GM21619 (cell line): ENCODE measurements at regions not wholly inside any gene's neighbourhood (a gene's known extent, or its start where the extent isn't known, plus 50 kb on each side); places are given as distances from the start of the nearest gene placed in this dataset.
"Not testable (repeated sequence)": the region's sequence is repeated elsewhere in the genome, so short reads cannot be mapped to it uniquely, and the experiment has no call there.

Experiments
- ATAC-seq: cut with Tn5 transposase; IDR thresholded peaks from one replicate; pipeline ENCODE4 v1.9.1; 2021; ENCODE audit not compliant: unreplicated experiment

- ATAC-seq = no peak
Measured at GRCh38 chr1:186775881-186776560, 52.7 kb upstream of the PLA2G4A start.

GRCh38 chr1:186775036-186775435 lies 53.7 kb upstream of the PLA2G4A start:
- ATAC-seq = no peak

GRCh38 chr1:186772228-186772627 lies 56.5 kb upstream of the PLA2G4A start:
- peak; percentile 66 for ATAC-seq

- no peak for ATAC-seq
Measured at GRCh38 chr1:186770421-186770820, 58.3 kb upstream of the PLA2G4A start.

GRCh38 chr1:186768906-186769305 lies 59.8 kb upstream of the PLA2G4A start:
- ATAC-seq = peak; percentile 80

- no peak for ATAC-seq
Measured at GRCh38 chr1:186765446-186765845, 63.3 kb upstream of the PLA2G4A start.

GRCh38 chr1:186763107-186763506 lies 65.6 kb upstream of the PLA2G4A start:
- peak; percentile 61 for ATAC-seq

GRCh38 chr1:186762653-186763052 lies 66.1 kb upstream of the PLA2G4A start:
- ATAC-seq = no peak

GRCh38 chr1:186761358-186761757 lies 67.4 kb upstream of the PLA2G4A start:
- ATAC-seq = peak; percentile 63

- no peak for ATAC-seq
Measured at GRCh38 chr1:186760446-186760845, 68.3 kb upstream of the PLA2G4A start.

GRCh38 chr1:186758896-186759606 lies 69.7 kb upstream of the PLA2G4A start:
- ATAC-seq = not testable (repeated sequence)

GRCh38 chr1:186757851-186758250 lies 70.9 kb upstream of the PLA2G4A start:
- no peak for ATAC-seq

GRCh38 chr1:186754542-186755145 lies 74.1 kb upstream of the PLA2G4A start:
- ATAC-seq = no peak

GRCh38 chr1:186753241-186753640 lies 73.0 kb upstream of the PTGS2 start:
- ATAC-seq = no peak

- ATAC-seq = no peak
Measured at GRCh38 chr1:186750257-186750656, 70.0 kb upstream of the PTGS2 start.

- no peak for ATAC-seq
Measured at GRCh38 chr1:186749820-186750219, 69.6 kb upstream of the PTGS2 start.

GRCh38 chr1:186747661-186748060 lies 67.4 kb upstream of the PTGS2 start:
- no peak for ATAC-seq

GRCh38 chr1:186745531-186746146 lies 65.4 kb upstream of the PTGS2 start:
- no peak for ATAC-seq

- no peak for ATAC-seq
Measured at GRCh38 chr1:186741640-186742039, 61.4 kb upstream of the PTGS2 start.

- ATAC-seq = peak; percentile 43
Measured at GRCh38 chr1:186740324-186740723, 60.1 kb upstream of the PTGS2 start.

- no peak for ATAC-seq
Measured at GRCh38 chr1:186739515-186739914, 59.3 kb upstream of the PTGS2 start.

- peak; percentile 65 for ATAC-seq
Measured at GRCh38 chr1:186738926-186739325, 58.7 kb upstream of the PTGS2 start.
